ENCODE measurements at regions not wholly inside any gene's neighbourhood (a gene's known extent, or its start where the extent isn't known, plus 50 kb on each side); places are given as distances from the start of the nearest gene placed in this dataset.

DNA sequence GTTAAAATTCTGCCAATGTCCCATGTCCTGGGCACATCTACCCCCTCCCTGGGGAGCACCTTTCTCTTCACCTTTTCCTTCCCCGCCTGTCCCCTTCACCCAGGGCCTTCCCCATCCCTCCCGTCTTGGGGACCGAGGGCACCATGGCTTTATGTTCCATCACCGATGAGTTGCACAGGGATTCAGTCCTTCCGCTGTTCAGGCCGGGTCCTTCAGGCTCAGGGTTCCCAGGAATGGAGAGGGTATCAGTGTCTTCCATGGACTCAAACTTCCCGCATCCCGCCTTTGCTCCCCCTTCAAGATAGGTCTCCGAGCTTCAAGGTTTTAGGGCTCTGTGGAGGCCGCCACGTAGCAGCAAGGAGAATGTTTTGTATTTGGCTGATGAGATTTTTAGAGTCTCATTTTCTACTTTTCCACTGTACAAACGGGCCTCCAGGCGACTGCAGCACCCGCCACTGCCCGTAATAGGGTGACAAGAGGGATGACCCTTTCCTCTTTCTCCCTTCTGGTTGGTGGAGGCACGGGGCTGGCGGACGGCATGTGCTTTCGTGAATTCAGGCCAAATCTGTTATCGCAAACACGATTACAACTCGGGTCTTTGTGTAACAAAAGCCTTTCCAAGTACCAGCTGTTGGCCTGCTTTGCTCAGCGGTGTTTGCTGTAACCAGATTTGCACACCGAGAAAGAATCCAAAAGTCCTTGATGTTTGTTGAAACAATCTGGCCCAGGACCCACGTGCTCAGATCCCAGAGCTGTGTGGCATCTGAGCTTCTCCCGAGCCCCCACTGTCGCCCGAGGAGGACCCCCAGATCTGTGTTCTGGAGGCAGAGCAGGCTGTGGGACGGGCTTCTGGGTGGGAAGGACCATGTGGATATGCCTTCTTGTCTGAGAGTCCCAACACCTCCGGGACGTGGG, 236.3 kb downstream of the SEC14L1 start:
- H3K9me3 ChIP-seq (ENCODE audit: insufficient read depth, low read length): no peaks in the 10 kb centered on the region
- H3K4me3 ChIP-seq (ENCODE audit: insufficient read depth, low read length, poor library complexity, severe bottlenecking): no peak overlapping the region
- no peak overlapping the region for H3K4me2 ChIP-seq (ENCODE audit: low read depth, low read length, poor library complexity, severe bottlenecking)
- no peaks in the 10 kb centered on the region for H3K36me3 ChIP-seq (ENCODE audit: low read length)
- TF ChIP-seq, protein P1, sequence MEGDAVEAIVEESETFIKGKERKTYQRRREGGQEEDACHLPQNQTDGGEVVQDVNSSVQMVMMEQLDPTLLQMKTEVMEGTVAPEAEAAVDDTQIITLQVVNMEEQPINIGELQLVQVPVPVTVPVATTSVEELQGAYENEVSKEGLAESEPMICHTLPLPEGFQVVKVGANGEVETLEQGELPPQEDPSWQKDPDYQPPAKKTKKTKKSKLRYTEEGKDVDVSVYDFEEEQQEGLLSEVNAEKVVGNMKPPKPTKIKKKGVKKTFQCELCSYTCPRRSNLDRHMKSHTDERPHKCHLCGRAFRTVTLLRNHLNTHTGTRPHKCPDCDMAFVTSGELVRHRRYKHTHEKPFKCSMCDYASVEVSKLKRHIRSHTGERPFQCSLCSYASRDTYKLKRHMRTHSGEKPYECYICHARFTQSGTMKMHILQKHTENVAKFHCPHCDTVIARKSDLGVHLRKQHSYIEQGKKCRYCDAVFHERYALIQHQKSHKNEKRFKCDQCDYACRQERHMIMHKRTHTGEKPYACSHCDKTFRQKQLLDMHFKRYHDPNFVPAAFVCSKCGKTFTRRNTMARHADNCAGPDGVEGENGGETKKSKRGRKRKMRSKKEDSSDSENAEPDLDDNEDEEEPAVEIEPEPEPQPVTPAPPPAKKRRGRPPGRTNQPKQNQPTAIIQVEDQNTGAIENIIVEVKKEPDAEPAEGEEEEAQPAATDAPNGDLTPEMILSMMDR (IDR thresholded peaks at IDR 0.05; ENCODE audit: insufficient read depth, low read length, poor library complexity, severe bottlenecking): no peak
- TF ChIP-seq EZH2phosphoT487 (conservative IDR thresholded peaks at IDR 0.05; ENCODE audit: low read length): no peak
- H3K79me2 ChIP-seq (ENCODE audit: insufficient read depth, low read length): no peaks in the 10 kb centered on the region
- H3K9ac ChIP-seq (ENCODE audit: low read length): no peak overlapping the region
- no peaks in the 10 kb centered on the region for H3K27me3 ChIP-seq (ENCODE audit: low read length)
- H3K9me2 ChIP-seq (replicated peaks; ENCODE audit: insufficient read depth, low read length): no peaks in the 10 kb centered on the region
- H3F3A ChIP-seq (ENCODE audit: insufficient read depth): no peaks in the 10 kb centered on the region
- no peak overlapping the region for H2AFZ ChIP-seq (ENCODE audit: low read depth, low read length, severe bottlenecking)
- H3K27ac ChIP-seq (ENCODE audit: low read depth, low read length): no peak overlapping the region
- no peaks in the 10 kb centered on the region for H4K20me1 ChIP-seq (ENCODE audit: low read depth, low read length)

DNA sequence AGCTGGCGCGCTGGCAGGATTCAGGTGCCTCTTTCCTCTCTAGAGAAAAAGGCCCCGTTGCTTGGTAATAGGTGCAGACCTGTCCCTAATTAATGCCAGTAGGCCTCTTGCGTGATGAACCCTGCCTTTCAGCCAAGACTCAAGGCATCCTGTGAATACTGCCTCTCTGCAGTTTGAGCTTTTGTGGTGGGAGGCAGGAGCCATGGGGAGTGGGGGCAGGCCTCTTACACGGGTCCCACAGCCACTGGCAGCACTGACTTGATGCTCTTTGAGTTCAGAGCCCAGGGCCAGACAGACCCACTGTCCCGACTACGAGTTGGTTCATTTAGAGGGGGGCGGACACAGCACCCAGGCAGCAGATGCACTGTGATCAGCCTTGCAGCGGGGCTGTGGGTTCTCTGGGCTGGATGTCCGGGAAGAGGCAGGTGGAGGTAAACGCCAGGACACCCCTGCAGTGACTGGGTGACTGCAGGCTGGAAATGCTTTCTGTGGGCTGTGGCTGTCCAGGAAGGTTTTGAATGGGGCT, 237.0 kb downstream of the SEC14L1 start:
- H4K20me1 ChIP-seq (ENCODE audit: low read depth, low read length): no peaks in the 10 kb centered on the region
- TF ChIP-seq, protein P1 (IDR thresholded peaks at IDR 0.05; ENCODE audit: insufficient read depth, low read length, poor library complexity, severe bottlenecking): no peak
- TF ChIP-seq EZH2phosphoT487 (conservative IDR thresholded peaks at IDR 0.05; ENCODE audit: low read length): no peak
- H3K9me2 ChIP-seq (replicated peaks; ENCODE audit: insufficient read depth, low read length): no peaks in the 10 kb centered on the region
- H3K4me3 ChIP-seq (ENCODE audit: insufficient read depth, low read length, poor library complexity, severe bottlenecking): no peak overlapping the region
- no peaks in the 10 kb centered on the region for H3F3A ChIP-seq (ENCODE audit: insufficient read depth)
- no peak overlapping the region for H3K9ac ChIP-seq (ENCODE audit: low read length)
- no peaks in the 10 kb centered on the region for H3K36me3 ChIP-seq (ENCODE audit: low read length)
- H3K9me3 ChIP-seq (ENCODE audit: insufficient read depth, low read length): no peaks in the 10 kb centered on the region
- H3K79me2 ChIP-seq (ENCODE audit: insufficient read depth, low read length): no peaks in the 10 kb centered on the region
- H3K4me2 ChIP-seq (ENCODE audit: low read depth, low read length, poor library complexity, severe bottlenecking): no peak overlapping the region
- H3K27ac ChIP-seq (ENCODE audit: low read depth, low read length): no peak overlapping the region
- no peak overlapping the region for H2AFZ ChIP-seq (ENCODE audit: low read depth, low read length, severe bottlenecking)
- H3K27me3 ChIP-seq (ENCODE audit: low read length): no peaks in the 10 kb centered on the region

DNA sequence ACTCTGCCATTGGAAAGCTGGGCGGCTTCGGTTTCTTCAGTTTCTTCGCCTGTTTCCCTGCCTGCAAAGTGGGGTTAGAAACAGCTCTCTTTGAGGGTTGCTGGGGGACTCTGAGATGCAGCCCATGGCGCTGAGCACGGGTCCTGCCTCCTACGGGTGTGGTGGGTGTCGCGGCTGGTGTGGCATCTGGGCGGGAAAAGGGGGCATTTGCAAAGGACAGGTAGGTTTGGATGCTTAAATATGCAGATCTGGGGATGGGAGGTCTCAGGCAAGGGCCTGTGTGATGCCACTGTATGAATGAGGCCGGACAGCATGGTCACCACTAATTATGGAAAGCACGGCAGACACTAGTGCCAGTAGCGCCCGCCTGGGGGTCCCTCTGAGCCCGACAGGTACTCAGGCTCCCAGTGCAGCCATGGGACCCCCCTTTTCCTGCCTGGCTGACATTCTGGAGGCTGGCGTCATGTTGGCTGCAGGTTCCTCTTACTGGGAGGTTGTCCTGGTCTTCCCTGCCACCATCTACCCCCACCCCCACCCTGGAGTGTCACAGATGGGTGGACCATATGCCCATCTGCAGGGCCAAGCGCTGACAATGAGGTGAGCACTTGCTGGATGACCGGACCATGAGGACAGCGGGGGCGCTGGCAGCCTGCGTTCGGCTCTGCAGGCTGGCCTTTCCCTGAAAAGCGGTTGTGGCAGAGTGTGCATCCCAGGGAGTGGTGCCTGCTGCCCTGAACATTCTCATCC, 237.7 kb downstream of the SEC14L1 start:
- no peak overlapping the region for H2AFZ ChIP-seq (ENCODE audit: low read depth, low read length, severe bottlenecking)
- H3K27ac ChIP-seq (ENCODE audit: low read depth, low read length): no peak overlapping the region
- no peak overlapping the region for H3K4me2 ChIP-seq (ENCODE audit: low read depth, low read length, poor library complexity, severe bottlenecking)
- TF ChIP-seq, protein P1 (IDR thresholded peaks at IDR 0.05; ENCODE audit: insufficient read depth, low read length, poor library complexity, severe bottlenecking): no peak
- TF ChIP-seq EZH2phosphoT487 (conservative IDR thresholded peaks at IDR 0.05; ENCODE audit: low read length): no peak
- no peaks in the 10 kb centered on the region for H3K36me3 ChIP-seq (ENCODE audit: low read length)
- H3K9me3 ChIP-seq (ENCODE audit: insufficient read depth, low read length): no peaks in the 10 kb centered on the region
- H3K27me3 ChIP-seq (ENCODE audit: low read length): no peaks in the 10 kb centered on the region
- no peak overlapping the region for H3K4me3 ChIP-seq (ENCODE audit: insufficient read depth, low read length, poor library complexity, severe bottlenecking)
- no peak overlapping the region for H3K9ac ChIP-seq (ENCODE audit: low read length)
- no peaks in the 10 kb centered on the region for H3K9me2 ChIP-seq (replicated peaks; ENCODE audit: insufficient read depth, low read length)
- no peaks in the 10 kb centered on the region for H3K79me2 ChIP-seq (ENCODE audit: insufficient read depth, low read length)
- H3F3A ChIP-seq (ENCODE audit: insufficient read depth): no peaks in the 10 kb centered on the region
- H4K20me1 ChIP-seq (ENCODE audit: low read depth, low read length): no peaks in the 10 kb centered on the region
